HG02642 (cell line): ENCODE measurements at regions not wholly inside any gene's neighbourhood (a gene's known extent, or its start where the extent isn't known, plus 50 kb on each side); places are given as distances from the start of the nearest gene placed in this dataset.
"Not testable (repeated sequence)": the region's sequence is repeated elsewhere in the genome, so short reads cannot be mapped to it uniquely, and the experiment has no call there.

ENCODE experiments used
- ATAC-seq: cut with Tn5 transposase; IDR thresholded peaks from one replicate; pipeline ENCODE4 v1.9.1; 2021; ENCODE audit warnings: mild to moderate bottlenecking; ENCODE audit not compliant: unreplicated experiment, poor library complexity

GRCh38 chr2:176562359-176563078 lies 293.3 kb downstream of the MTX2 start:
- no peak for ATAC-seq

- no peak for ATAC-seq
Measured at GRCh38 chr2:176565641-176566323, 296.5 kb downstream of the MTX2 start.

GRCh38 chr2:176566496-176566895 lies 297.3 kb downstream of the MTX2 start:
- no peak for ATAC-seq

- ATAC-seq: no peak
Measured at GRCh38 chr2:176566961-176567360, 297.7 kb downstream of the MTX2 start.

- ATAC-seq: no peak
Measured at GRCh38 chr2:176567361-176567760, 298.1 kb downstream of the MTX2 start.

GRCh38 chr2:176569574-176569973 lies 300.3 kb downstream of the MTX2 start:
- ATAC-seq: no peak

- ATAC-seq: no peak
Measured at GRCh38 chr2:176573612-176574483, 304.6 kb downstream of the MTX2 start.

- ATAC-seq: no peak
Measured at GRCh38 chr2:176574484-176575236, 305.4 kb downstream of the MTX2 start.

GRCh38 chr2:176575237-176575744 lies 306.0 kb downstream of the MTX2 start:
- no peak for ATAC-seq

GRCh38 chr2:176577054-176577453 lies 307.8 kb downstream of the MTX2 start:
- no peak for ATAC-seq

- not testable (repeated sequence) for ATAC-seq
Measured at GRCh38 chr2:176578292-176578691, 309.1 kb downstream of the MTX2 start.

GRCh38 chr2:176579608-176580007 lies 310.4 kb downstream of the MTX2 start:
- no peak for ATAC-seq

- ATAC-seq: no peak
Measured at GRCh38 chr2:176581557-176582165, 312.4 kb downstream of the MTX2 start.

GRCh38 chr2:176582176-176582575 lies 312.9 kb downstream of the MTX2 start:
- no peak for ATAC-seq

GRCh38 chr2:176582990-176583481 lies 313.8 kb downstream of the MTX2 start:
- ATAC-seq: no peak

GRCh38 chr2:176583607-176584006 lies 314.4 kb downstream of the MTX2 start:
- ATAC-seq: no peak

- ATAC-seq: no peak
Measured at GRCh38 chr2:176584333-176584732, 315.1 kb downstream of the MTX2 start.

- no peak for ATAC-seq
Measured at GRCh38 chr2:176585291-176585690, 316.0 kb downstream of the MTX2 start.

GRCh38 chr2:176585791-176586190 lies 316.5 kb downstream of the MTX2 start:
- ATAC-seq: no peak
